NCI-H2171 (cell line): ENCODE measurements at regions not wholly inside any gene's neighbourhood (a gene's known extent, or its start where the extent isn't known, plus 50 kb on each side); places are given as distances from the start of the nearest gene placed in this dataset.
"Not testable (repeated sequence)": the region's sequence is repeated elsewhere in the genome, so short reads cannot be mapped to it uniquely, and the experiment has no call there.

Source experiments
- DNase-seq: peaks from one replicate; lab custom pipeline; 2025; lab: John Stamatoyannopoulos, UW

DNA sequence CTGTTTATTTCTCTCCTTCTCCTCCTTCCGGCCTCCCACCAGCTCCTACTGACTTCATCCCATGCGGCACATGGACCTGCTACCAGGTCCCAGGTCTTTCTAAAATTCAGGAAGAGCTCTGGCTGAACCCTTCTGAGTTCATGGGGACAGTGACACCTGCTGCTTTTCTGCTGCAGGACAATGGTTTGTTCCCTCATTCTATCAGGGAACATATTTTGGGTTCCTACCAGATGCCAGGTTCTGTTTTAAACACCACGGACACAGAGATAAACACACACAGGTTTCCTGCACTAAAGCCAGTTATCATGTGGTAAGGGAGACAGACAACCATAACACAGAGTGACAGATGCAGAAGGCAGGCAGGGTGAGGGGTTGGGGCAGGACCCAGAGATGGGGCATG lies 114.0 kb upstream of the RAB4A start:
- no peak for DNase-seq

DNA sequence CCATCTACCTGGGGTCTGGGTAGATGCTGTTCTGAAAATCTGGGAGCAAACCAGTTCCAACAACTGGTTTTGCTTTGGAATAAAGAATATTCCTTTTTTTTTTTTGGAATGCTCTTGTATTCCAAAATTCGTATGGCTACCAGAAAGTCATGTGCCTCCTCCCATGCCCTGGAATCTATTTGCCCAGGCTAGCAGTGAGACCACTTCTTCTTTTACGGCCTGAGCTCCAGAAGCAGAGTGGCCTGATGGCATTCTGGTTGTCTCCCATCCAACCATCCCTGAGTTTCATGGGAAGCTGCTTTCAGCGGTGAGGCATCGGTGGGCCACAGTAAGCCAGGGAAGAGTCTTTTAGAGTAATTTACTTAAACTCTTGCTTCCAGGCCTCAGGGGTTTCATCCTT lies 113.4 kb upstream of the RAB4A start:
- no peak for DNase-seq

DNA sequence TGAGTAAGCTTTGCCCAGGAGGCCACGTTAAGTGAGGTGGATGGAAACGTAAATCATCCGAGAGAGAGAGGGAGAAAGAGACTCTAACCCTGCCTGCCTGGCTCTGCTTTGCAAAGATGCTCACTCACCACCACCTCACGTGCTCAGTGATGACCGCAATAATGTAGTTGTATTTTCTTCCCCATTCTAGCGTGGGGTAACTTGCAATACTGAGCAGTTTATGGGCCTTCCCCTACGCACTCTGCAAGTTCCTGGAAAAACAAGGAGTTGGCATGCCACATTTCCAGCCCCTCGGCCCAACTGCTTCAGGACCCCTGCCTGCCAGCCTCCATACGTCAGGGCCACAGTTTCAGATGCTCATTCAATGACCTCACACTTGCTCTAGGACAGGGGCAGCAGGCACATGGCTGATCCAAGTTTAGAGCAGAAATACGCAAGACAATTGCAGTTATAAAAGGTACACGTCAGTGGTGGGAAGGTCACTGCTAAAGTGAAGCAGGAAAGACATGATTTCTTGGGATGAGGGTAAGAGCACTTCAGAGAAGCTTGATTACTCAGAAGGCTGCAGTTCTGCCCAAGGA lies 112.5 kb upstream of the RAB4A start:
- no peak for DNase-seq

DNA sequence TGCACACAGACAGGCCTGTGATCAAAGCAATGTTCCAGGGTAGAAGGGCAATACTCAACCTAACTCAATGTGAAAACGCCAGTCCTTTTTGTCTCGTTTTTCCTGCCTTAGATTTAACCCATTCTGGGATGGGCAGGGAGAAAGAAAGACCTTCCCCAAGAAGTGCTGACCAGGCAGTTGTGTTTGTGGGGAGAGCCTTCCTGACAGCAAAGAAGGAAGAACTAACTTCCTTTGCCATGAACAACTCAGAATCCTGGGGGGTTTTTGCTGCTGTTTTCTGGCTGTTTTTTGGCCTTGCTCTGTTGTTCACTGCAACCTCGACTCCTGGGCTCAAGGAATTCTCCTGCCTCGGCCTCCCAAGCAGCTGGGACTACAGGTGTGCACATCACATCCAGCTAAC lies 112.0 kb upstream of the RAB4A start:
- DNase-seq: no peak

DNA sequence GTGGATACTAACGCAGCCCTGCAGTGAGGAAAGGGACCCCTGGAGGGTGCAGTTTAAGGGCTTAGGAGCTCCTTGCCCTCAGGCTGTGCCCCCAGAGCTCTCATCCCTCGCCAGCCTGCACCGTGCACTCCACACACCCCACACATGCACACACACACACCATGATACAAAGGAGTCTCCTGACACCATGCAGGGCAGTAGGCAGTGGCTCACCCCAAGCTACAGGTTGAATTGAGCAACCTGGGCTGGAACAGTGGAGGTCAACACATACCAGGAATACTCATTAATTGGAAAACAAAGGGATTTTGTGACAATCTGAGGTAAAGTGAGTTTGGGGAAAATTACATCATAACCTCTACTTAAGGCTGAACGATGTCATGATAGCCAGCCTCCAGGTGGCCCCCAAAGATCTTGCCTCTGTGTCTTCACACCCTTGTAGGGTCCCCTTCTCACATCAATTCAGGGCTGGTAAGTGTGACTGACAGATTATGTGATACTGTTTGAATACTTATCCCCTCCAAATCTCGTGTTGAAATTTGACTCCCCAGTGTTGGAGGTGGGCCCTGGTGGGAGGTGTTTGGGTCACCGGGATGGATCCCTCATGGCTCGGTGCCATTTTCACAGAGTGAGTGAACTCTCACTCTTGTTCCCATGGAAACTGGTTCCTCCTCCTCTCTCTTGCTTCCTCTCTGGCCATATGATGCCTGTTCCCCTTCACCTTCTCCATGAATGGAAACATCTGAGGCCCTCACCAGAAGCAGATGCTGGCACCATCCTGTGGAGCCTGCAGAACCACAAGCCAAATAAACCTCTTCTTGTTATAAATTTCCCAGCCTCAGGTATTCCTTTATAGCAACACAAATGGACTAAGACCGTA lies 111.0 kb upstream of the RAB4A start:
- peak; percentile 46 for DNase-seq

DNA sequence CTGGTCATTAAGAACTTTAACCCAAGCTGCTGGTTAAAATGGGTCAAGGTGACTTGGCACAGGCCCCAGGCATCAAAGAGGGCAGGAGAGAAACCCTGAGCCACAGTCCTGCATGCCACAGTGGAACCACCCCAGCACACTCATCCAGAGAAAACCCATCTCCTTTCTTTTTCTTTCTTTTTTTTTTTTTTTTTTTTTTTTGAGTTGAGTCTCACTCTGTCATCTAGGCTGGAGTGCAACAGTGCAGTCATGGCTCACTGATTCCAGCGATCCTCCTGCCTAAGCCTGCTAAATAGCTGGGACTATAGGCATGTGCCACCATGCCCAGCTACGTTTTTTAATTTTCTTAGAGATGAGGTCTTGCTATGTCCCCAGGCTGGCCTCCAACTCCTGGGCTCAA lies 109.2 kb upstream of the RAB4A start:
- DNase-seq: peak; percentile 13

DNA sequence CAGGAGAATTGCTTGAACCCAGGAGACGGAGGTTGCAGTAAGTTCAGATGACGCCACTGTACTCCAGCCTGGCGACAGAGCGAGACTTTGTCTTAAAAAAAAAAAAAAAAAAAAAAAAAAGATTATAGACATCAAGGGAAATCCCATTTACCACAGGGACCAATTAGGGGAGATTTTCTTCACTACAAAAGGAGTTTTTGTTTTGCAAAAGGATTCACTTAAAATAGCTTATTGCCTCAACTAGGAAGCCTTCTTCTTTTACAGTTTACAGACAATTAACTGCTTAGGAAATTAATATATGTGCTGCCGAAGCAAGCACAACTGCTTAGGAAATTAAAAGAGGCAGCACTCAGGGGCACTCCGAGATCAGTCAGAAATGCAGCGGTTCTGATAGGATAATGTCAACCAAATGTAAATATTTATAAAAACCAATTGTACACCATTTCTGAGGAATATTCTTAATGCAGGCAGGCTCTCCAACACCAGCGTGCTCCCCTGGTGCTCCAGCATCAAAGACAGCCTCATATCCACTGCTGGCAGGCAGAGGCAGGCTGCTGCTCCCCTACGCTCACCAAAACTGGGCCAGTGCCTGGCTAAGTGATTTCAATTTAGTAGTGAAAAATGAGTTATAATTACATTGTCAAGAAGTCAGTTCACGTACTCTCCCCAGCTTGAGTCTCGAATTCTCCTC lies 107.9 kb upstream of the RAB4A start:
- DNase-seq: no peak

DNA sequence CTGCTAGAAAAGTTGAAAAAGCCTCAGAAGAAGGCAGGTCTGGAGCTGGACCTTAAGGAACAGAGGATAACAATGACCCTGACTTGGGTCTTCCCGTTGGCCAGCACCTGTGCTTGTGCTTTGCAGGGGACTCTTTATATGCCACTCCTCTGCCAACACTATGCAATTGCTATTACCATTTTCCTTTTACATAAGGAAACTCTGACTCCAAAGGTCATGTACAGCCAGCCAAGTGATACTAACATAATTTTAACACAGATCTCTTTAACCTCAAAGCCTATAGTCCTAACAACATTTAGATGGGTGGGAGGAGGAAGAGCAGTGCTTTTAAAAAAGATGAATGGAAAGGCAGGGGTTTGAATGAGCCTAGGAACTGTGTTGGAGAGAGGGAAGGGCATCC lies 106.6 kb upstream of the RAB4A start:
- no peak for DNase-seq

DNA sequence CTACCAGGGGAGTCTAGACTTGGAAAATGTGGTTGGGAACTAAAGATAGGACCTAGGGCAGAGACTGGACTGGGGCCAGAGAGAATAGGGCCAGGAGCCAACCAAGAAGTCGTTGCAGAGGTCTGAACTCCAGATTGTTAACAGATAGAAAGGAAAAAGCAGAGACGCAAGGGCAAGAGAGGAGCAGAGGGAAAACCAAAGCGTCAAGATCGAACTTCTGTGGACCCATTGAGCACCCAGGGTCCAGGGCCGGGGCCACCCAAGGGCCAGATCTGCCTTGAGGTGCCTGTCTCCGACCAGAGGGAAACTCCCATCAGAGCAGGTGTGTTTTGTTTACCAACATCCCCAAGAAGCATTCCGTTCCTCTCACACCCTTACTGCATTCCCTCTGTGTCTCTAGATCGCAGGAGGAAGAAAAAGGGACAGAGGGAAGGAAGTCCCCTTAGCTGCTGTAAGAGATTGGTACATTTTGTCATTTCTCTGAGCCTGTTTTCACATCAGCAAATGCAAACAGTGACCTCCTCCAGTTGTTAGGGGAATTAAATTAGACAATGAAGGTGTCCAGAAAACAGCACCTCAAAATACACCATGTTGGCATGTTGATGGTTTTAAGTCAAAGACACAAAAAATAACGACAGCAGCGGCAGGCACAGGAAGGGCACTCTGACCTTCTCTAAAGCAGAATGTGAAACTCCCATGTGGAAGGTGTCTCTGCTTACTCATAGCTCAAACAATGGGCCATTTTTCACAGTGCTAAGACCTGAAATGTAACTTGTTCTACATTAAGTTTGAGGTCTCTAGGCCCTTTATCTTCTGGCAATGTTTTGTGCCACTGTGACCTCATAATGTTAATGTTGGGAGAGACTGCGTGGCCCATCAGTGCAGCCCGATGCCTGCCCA lies 105.8 kb upstream of the RAB4A start:
- DNase-seq: no peak

DNA sequence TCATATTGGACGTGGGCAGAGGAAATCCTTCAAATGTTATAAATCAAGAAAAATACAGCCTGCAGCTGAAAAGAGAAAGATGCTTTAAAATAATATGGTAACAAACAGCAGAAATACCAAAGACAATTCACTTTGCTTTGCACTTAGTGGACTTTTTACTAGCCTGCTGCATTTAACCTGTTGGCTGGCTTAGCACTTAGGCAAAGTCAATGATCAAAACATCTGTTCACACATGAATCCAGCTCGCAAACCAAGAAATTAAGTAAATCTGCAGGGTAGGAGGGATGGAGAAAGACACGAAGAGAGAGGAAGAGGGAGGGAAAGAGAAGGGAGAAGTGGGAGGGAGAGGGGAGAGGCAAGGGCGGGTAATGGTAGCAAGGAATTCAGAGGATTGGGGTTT lies 103.6 kb upstream of the RAB4A start:
- no peak for DNase-seq

DNA sequence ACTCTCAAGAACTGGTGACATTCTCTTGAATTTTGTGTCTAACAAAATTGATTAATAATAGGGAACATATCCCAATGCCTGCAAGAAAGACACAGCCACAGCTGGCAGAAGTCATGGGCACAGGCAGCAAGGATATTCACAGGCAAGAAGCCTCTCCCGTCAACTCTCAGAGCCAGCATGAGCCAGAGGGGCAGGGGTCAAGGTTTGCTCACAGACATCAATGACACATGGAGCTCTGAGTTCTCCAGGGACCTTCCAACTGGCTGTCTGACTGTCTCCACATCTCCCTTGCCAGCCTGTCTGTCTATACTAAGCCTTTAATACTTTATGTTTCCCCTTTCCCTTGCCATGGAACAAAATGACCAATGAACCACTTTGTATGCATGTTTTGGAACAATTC lies 101.5 kb upstream of the RAB4A start:
- DNase-seq: no peak

DNA sequence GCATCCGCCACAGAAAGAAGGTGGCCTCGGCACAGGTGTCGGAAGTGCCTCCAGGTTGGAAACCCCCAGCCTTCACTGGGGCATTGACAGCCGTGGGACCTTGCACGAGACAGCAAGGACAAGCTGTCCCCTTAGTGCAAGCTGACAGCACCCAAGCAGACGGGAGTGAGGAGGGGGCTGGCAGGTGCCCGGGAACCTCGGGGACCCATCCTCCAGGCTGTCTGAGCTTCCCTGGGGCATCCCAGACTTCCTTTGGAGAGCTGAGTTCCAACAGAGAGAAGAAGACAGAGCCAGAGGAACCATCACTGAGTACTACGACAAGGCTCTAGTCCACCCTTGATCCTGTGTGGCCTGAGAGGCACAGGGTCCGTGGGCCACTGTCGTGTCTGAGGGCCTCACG lies 100.6 kb upstream of the RAB4A start:
- DNase-seq: no peak

DNA sequence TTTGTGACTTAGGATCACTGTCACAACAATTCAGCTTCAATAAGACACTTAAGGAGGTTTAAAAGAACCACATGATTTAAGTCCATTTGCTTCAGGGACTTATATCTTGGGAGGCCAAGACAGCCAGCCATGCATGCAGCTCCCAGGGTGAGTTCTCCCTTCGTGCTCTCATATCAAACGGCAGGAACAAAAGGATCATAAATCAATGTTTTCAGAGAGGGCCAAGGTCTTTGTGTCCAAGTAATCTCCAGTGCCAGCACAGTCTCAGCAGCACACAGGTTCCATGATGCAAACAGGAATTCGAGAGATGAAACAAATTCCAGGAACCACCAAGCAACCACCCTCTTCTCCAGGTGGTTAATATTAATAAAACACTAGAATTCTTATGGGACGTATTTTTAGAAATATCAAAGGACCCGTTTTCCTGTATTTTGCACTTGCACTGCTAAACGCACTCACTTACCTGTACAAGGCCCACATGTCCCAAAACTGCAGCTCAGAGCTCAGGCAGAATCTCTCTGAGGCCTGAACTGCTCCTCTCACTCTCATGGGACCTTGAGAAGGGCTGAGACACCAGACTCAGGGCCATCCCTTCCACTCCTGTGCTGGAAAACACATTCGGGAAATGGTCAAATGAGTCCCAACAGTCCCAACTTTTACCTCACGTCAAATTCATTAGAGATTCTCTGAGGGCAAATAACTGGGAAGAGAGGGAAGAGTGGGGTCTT lies 100.0 kb upstream of the RAB4A start:
- DNase-seq: no peak

DNA sequence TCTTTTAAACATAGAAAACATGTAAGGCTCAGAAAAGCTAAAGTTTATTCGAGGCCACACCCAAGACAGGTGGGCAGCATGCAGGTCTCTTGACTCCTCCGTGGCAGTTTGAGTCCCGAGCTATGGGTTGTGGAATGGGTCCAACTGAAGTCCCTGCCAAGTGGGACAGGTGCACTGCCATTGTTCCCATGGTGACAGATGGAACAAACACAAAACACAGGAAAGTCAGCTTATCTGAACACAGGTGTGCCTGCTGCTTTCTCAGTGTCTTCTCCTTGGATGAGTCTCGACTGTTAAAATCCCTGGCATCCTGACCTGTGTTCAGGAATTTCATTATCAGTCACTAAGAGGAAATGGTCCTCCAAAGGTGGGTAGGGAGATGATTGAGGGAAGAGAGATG lies 99.0 kb upstream of the RAB4A start:
- DNase-seq: peak; percentile 75

DNA sequence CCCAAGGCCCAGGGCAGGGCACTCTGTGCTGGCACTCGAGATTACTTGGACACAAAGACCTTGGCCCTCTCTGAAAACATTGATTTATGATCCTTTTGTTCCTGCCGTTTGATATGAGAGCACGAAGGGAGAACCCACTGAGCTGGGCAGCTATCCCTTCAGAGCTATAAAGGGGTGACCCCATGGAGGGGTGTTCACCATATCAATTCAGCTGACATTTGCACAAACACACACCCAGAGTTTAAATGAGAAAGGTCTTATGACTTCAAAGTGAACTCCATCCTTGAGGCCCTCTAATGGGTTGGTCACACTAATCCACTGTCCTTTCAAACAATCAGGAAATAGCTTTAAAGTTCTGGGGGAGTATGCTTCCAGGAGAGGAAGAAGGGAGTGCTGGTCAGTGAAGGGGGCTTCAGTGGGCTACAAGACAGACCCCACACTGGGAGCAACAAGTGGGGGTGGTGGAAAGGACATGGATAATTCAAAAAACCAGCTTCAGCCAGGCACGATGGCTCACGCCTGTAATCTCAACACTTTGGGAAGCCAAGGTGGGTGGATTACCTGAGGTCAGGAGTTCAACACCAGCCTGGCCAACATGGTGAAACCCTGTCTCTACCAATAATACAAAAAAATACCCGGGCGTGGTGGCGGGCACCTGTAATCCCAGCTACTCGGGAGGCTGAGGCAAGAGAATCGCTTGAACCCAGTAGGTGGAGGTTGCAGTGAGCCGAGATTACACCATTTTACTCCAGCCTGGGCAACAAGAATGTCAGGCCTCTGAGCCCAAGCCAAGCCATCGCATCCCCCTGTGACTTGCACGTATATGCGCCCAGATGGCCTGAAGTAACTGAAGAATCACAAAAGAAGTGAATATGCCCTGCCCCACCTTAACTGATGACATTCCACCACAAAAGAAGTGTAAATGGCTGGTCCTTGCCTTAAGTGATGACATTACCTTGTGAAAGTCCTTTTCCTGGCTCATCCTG lies 97.1 kb upstream of the RAB4A start:
- not testable (repeated sequence) for DNase-seq

DNA sequence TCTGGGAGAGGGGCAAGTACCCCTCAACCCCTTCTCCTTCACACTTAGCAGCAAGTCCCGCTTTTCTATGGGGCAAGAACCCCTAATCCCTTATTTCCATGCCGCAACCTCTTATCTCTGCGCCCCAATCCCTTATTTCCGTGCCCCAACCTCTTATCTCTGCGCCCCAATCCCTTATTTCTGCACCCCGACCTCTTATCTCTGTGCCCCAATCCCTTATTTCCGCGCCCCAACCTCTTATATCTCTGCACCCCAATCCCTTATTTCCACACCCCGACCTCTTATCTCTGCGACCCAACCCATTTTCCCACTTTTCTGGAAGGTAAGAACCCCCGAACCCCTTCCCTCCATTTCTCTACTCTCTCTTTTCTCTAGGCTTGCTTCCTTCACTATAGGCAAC lies 95.6 kb upstream of the RAB4A start:
- DNase-seq: not testable (repeated sequence)

DNA sequence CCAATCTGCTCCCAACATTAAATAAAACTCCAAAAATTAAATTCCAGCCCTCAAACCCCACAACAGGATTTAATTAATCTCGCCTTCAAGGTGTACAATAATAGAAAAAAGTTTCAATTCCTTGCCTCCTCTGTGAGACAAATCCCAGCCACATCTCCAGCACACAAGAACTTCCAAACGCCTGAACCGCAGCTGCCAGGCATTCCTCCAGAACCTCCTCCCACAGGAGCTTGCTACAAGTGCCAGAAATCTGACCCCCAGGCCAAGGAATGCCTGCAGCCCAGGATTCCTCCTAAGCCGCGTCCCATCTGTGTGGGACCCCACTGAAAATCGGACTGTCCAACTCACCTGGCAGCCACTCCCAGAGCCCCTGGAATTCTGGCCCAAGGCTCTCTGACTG lies 94.5 kb upstream of the RAB4A start:
- not testable (repeated sequence) for DNase-seq

DNA sequence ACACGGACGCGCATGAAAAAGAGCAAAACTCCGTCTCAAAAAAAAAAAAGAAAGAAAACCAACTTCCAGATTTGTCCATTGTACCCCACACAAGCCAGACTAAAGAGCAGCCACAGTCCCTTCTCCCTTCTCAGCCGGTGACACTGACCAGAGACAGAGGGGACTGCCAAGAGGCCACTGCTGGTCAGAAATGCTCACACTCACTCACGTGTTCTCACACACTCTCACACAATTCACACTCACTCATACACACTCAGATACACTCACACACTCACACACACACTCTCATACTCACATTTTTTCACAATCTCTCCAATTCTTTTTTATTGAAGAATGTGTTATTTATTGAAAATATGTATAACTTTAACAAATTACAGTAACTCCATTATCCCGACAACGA lies 90.8 kb upstream of the RAB4A start:
- no peak for DNase-seq

DNA sequence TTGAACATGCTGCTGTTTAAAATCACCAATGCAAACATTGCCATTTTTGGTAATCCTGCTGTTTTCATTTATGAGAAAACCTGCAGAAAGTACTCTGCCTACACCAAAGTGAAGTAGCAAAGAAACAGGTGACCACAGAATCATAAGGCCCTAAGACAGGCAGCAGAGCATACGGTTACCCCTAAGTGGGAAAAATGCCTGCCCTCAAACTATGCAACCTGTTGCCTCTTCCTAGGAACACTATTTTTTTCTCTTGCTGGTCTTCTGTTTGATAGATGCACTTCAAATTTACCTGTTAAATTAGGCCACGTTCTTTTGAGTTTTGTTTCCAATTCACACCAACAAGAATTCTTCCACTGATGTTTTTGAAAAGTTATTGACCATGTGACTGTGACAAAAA lies 89.5 kb upstream of the RAB4A start:
- DNase-seq: no peak

DNA sequence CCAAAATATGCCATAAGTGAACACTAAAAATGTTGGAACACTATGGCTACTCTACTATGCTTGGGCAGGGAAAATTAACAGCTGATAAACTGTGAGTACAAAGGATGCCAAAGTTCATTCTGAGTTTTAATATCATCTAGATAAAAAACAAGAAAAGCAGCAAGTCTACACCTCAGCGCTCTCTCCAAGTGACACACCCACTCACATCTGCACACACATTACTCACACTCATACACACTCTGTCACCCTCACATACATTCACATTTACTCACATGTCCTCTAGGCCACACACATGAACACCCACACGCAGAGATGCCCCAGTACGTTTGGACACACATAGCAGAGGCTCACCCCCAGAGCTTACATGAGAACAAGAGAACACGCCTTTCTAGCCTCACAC lies 87.3 kb upstream of the RAB4A start:
- no peak for DNase-seq
